Mucosa of descending colon (tissue), 3 donors: ENCODE measurements at regions not wholly inside any gene's neighbourhood (a gene's known extent, or its start where the extent isn't known, plus 50 kb on each side); places are given as distances from the start of the nearest gene placed in this dataset.
A peak's percentile ranks its signal among the peaks of the same experiment; 100 is the strongest.

Experiments used
- ATAC-seq: fragments of 200-7000 bp; cut with Tn5 transposase; one replicate; pipeline ENCODE4 v1.9.1; 2020; ENCODE audit warnings: mild to moderate bottlenecking, moderate library complexity
- DNase-seq, 3 donors: peaks; one replicate each; pipeline ENCODE4 v3.0.0-alpha.2; 2020
- H3K36me3 ChIP-seq: fragments of 200-600 bp; one replicate; pipeline ENCODE4 v1.8.0; 2021; ENCODE audit warnings: low read depth, mild to moderate bottlenecking
- H3K4me1 ChIP-seq: fragments of 200-600 bp; one replicate; pipeline ENCODE4 v1.8.0; 2021; ENCODE audit warnings: low read depth, mild to moderate bottlenecking
- H3K4me3 ChIP-seq: fragments of 200-600 bp; one replicate; pipeline ENCODE4 v1.8.0; 2021; ENCODE audit warnings: mild to moderate bottlenecking
- H3K9me3 ChIP-seq: fragments of 200-600 bp; one replicate; pipeline ENCODE4 v1.8.0; 2021; ENCODE audit warnings: mild to moderate bottlenecking
- CTCF ChIP-seq: fragments of 200-600 bp; IDR thresholded peaks from one replicate; pipeline ENCODE4 v1.8.0; 2022; ENCODE audit warnings: antibody characterized with exemption, mild to moderate bottlenecking
- intact Hi-C, 2 donors: fragments of 100-400 bp; cut with DNase I in 1 of 2; cut with micrococcal nuclease in 1 of 2; formaldehyde crosslinking; loops; one replicate each; pipeline versions ENCODE4 v1.11.0 to v1.11.1; 2022; cut with DNase I, micrococcal nuclease
- donor health status: DM: no; HTN: no; CAD: no; lungs with moderate emphysema.
- donor health status: DM: no; HTN: no; CAD: no.
- donor health status: DM: no; HTN: yes; CAD: no.

DNA sequence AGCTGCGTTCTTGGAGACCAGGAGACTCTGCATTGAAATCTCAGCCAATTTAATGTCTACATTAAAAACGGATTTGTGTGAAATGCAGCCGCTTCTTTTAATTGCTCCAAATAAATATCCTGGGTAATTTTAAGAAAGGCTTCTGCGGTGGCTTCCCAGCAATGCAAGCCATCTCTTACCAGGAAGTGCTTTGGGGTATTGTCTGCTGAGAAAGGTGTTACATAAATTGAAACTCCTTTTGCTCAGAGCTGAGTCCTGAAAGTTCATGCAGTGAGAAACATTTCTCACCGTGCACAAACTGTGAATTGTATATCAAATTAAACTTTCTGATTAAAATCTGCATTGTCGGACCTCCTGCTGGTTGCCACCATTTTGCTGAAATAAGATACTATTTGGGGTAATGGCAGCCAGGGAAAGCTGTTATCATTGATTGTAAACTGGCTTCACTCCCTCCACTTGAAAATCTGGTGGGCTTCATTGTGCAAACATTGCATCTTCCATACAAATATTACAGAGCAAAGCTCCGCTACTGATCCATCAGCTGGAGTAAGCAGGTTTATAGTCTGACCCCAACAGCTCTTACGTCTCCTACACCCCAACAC, 59.5 kb downstream of the ZIC5 start:
- no peak overlapping the region for H3K4me3 ChIP-seq
- no peak for ATAC-seq
- peaks cover 3% of the 10 kb centered on the region for H3K4me1 ChIP-seq
- no peaks in the 10 kb centered on the region for H3K9me3 ChIP-seq
- DNase-seq: no peak
- intact Hi-C loops: no loop called here
- TF ChIP-seq CTCF: no peak
- no peaks in the 10 kb centered on the region for H3K36me3 ChIP-seq

GRCh38 chr13:99911069-99911964, 60.2 kb downstream of the ZIC5 start:
- Histone ChIP-seq H3K4me1 (peaks cover 3% of the 10 kb centered on the region), H3K4me3 (no peak overlapping the region), H3K9me3 (no peaks in the 10 kb centered on the region), H3K36me3 (no peaks in the 10 kb centered on the region)
- ATAC-seq: peak; percentile 67
- intact Hi-C loops: no loop called here
- no peak for TF ChIP-seq CTCF
- DNase-seq: peak in 2 of 3 donors; percentile 14 to 44

GRCh38 chr13:99909836-99910619, 61.5 kb downstream of the ZIC5 start:
- no peak for TF ChIP-seq CTCF
- no peak for DNase-seq
- Histone ChIP-seq H3K36me3 (no peaks in the 10 kb centered on the region), H3K9me3 (no peaks in the 10 kb centered on the region), H3K4me1 (peaks cover 3% of the 10 kb centered on the region), H3K4me3 (no peak overlapping the region)
- ATAC-seq: no peak
- intact Hi-C loops: no loop called here

GRCh38 chr13:99909097-99909835, 62.3 kb downstream of the ZIC5 start:
- H3K9me3 ChIP-seq: no peaks in the 10 kb centered on the region
- no peak for TF ChIP-seq CTCF
- no peaks in the 10 kb centered on the region for H3K36me3 ChIP-seq
- H3K4me1 ChIP-seq: peaks cover 3% of the 10 kb centered on the region
- intact Hi-C loops: no loop called here
- no peak for DNase-seq
- no peak overlapping the region for H3K4me3 ChIP-seq
- ATAC-seq: no peak

DNA sequence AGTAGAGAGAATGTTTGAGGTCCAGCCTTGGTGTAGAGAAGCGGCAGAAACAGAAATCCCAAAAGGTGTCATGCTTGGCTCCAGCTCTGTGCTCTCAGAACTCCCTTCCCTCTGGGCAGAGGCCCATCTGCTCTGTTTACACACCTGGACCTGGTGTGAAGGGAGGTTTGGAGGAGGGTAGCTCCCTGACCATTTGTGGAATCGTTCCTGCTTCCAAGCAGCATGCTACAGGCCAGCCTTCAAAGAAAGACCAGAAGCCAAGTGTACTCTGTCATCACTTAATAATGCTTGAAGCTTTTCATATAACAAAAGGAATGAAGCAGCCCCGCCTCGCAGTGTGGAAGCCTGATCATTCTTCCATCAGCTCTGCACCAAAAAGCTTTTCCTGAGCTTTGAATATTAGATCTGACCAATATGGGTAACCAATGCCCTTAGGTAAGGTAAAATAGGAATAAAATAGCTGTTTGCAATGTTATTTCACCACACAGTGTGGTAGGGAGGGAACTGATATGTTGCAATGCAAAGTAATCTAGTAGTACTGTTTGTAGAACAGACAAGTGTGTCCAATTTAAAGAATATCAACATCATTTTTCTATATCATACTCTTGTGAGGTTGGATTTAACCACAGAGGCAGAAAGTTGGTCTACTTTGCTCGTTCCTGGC, 63.3 kb downstream of the ZIC5 start:
- peak; percentile 19 for ATAC-seq

More for the DNA sequence above, 63.3 kb downstream of the ZIC5 start:
- DNase-seq: no peak
- Histone ChIP-seq H3K4me1 (peaks cover 3% of the 10 kb centered on the region), H3K9me3 (no peaks in the 10 kb centered on the region), H3K4me3 (no peak overlapping the region), H3K36me3 (no peaks in the 10 kb centered on the region)
- intact Hi-C loops: no loop called here
- TF ChIP-seq CTCF: no peak
